Ovary (tissue), 3 donors: ENCODE measurements at regions not wholly inside any gene's neighbourhood (a gene's known extent, or its start where the extent isn't known, plus 50 kb on each side); places are given as distances from the start of the nearest gene placed in this dataset.

ENCODE experiments used
- POLR2A ChIP-seq: fragments of 450-650 bp; IDR thresholded peaks from one replicate; pipeline ENCODE4 v1.6.1; 2017; ENCODE audit warnings: antibody characterized with exemption, mild to moderate bottlenecking, moderate library complexity
- TF ChIP-seq, protein P1 (sequence below), 3 donors: fragments of 450-650 bp in 2 of 3; fragments of 200-600 bp in 1 of 3; IDR thresholded peaks; one replicate each; pipeline versions ENCODE4 v1.5.1 to v1.8.0; 2016 to 2022; ENCODE audit warnings: antibody characterized with exemption in 3 of 3, mild to moderate bottlenecking in 1 of 3
- donor health status: DM: no; HTN: no; CAD: no.

DNA sequence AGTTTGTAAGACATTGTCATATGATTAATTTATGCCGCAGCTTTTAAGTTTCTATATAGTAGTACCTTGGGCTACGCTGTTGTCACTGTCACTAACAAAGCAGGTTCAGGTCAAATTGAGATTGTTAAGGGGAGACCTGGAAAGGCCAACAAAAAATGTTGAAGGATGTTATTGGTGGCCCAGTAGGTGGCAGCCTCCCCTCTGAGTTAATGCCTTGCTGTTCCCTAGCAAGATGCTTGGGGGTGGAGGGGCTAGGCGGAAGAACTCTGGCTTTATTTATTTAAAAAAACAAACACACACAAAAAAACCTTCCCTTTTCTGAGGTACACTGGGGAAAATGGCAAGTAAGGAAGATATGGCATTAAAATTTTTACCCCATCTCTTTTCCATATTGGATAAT is 128.3 kb upstream of the ATP5MC3 start:
- TF ChIP-seq, protein P1, sequence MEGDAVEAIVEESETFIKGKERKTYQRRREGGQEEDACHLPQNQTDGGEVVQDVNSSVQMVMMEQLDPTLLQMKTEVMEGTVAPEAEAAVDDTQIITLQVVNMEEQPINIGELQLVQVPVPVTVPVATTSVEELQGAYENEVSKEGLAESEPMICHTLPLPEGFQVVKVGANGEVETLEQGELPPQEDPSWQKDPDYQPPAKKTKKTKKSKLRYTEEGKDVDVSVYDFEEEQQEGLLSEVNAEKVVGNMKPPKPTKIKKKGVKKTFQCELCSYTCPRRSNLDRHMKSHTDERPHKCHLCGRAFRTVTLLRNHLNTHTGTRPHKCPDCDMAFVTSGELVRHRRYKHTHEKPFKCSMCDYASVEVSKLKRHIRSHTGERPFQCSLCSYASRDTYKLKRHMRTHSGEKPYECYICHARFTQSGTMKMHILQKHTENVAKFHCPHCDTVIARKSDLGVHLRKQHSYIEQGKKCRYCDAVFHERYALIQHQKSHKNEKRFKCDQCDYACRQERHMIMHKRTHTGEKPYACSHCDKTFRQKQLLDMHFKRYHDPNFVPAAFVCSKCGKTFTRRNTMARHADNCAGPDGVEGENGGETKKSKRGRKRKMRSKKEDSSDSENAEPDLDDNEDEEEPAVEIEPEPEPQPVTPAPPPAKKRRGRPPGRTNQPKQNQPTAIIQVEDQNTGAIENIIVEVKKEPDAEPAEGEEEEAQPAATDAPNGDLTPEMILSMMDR (IDR thresholded peaks at IDR 0.05), result no peak
- no peak for TF ChIP-seq POLR2A
